ENCODE measurements at regions not wholly inside any gene's neighbourhood (a gene's known extent, or its start where the extent isn't known, plus 50 kb on each side); places are given as distances from the start of the nearest gene placed in this dataset.

DNA sequence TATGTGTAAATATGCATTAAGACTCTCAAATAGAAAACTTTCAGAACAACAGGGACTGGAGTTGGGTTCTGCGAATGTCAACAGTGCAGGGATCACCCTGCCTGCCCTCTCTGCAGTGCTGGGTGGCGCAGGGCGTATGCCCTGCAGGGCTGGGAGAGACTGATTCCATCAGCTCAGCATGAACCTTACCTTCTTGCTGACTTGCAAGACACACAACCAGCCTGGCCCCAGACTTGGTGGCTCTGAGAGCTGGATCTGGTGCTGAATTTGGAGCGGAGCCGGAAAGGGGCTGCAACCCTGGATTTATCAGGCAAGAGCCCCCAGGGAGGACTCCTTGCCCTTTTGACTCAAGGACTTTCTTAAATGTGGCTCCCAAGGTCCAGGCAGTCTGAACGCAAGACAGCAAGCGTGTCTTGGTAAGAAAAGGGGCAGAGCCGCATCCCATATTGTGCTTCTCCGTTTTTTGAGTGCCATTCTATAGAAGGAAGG, 376.0 kb upstream of the IRX2 start:
- H3K9ac ChIP-seq (ENCODE audit: control insufficient read depth, insufficient read depth, low read length): no peak overlapping the region
- H3K27ac ChIP-seq (ENCODE audit: control insufficient read depth, insufficient read depth): no peak overlapping the region
- H3K4me3 ChIP-seq: no peak overlapping the region
- no peaks in the 10 kb centered on the region for H4K20me1 ChIP-seq (ENCODE audit: control insufficient read depth, insufficient read depth)
- WGBS (ENCODE audit: insufficient coverage, insufficient replicate concordance, low lambda C conversion rate, missing lambda C conversion rate): 35% methylated on average over 9 of the region's 9 CpGs
- RAD21 ChIA-PET (ENCODE audit: unreplicated experiment): no interaction called here
- POLR2A ChIA-PET: no interaction called here
- H2AFZ ChIP-seq (ENCODE audit: control insufficient read depth, low read depth, low read length): no peak overlapping the region
- CTCF ChIA-PET: no interaction called here
- H3K36me3 ChIP-seq (ENCODE audit: control insufficient read depth in 2 of 2, insufficient read depth in 2 of 2, low read length in 1 of 2): no peaks in the 10 kb centered on the region
- no peaks in the 10 kb centered on the region for H3K4me1 ChIP-seq (ENCODE audit: control insufficient read depth, insufficient read depth, low read length)
- intact Hi-C loops (cut with micrococcal nuclease; ENCODE audit: unreplicated experiment): no loop called here
- SMC1A ChIA-PET (ENCODE audit: uncharacterized antibody, unreplicated experiment): no interaction called here
- ATAC-seq: no peak
- no peak for FAIRE-seq
- H3K79me2 ChIP-seq (ENCODE audit: control insufficient read depth, insufficient read depth, low read length): no peaks in the 10 kb centered on the region
- H3K27me3 ChIP-seq (replicated peaks in 1 of 2; ENCODE audit: control insufficient read depth in 2 of 2, insufficient read depth in 2 of 2, low read length in 1 of 2): no peaks in the 10 kb centered on the region
- no peak for DNase-seq (ENCODE audit: low read depth, low spot score)
- TF ChIP-seq, protein P1, sequence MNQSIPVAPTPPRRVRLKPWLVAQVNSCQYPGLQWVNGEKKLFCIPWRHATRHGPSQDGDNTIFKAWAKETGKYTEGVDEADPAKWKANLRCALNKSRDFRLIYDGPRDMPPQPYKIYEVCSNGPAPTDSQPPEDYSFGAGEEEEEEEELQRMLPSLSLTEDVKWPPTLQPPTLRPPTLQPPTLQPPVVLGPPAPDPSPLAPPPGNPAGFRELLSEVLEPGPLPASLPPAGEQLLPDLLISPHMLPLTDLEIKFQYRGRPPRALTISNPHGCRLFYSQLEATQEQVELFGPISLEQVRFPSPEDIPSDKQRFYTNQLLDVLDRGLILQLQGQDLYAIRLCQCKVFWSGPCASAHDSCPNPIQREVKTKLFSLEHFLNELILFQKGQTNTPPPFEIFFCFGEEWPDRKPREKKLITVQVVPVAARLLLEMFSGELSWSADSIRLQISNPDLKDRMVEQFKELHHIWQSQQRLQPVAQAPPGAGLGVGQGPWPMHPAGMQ (IDR thresholded peaks at IDR 0.05; ENCODE audit: borderline replicate concordance): no peak
- TF ChIP-seq RUNX3 (IDR thresholded peaks at IDR 0.05; ENCODE audit: low read length): no peak
- no peak for TF ChIP-seq SREBF1 (IDR thresholded peaks at IDR 0.05; ENCODE audit: low read length)
- TF ChIP-seq SRF (IDR thresholded peaks at IDR 0.05; ENCODE audit: low read depth in 2 of 2, low read length in 2 of 2): no peak
- no peak overlapping the region for H3K4me2 ChIP-seq (ENCODE audit: control insufficient read depth, insufficient read depth)
- in situ Hi-C loops (cut with MboI): no loop called here
- H3K9me3 ChIP-seq (replicated peaks; ENCODE audit: control insufficient read depth, insufficient read depth, low read length): no peaks in the 10 kb centered on the region
- no TSS peak for BruUV-seq (replicated peaks)

DNA sequence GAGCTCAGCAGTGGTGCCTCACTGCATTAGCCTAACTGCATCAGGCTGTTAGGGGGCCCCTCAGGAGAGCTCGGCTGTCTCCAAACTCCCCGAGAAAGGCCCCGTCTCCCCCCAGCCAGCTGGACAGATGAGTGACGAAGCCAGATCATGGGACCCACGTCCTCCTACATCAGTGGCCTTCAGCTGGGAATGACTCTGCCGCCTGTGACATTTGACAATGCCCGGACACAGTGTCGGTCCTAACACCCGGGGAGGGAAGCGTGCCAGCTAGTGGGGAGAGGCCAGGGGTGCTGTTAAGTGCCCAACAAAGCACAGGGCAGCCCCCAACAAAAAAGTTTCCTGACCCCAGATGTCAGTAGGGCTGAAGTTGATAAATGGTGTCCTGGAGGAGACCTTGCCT, 375.2 kb upstream of the IRX2 start:
- H3K4me3 ChIP-seq: no peak overlapping the region
- no peak overlapping the region for H2AFZ ChIP-seq (ENCODE audit: control insufficient read depth, low read depth, low read length)
- H3K79me2 ChIP-seq (ENCODE audit: control insufficient read depth, insufficient read depth, low read length): no peaks in the 10 kb centered on the region
- ChIA-PET SMC1A (ENCODE audit: uncharacterized antibody, unreplicated experiment) (no interaction called here), RAD21 (ENCODE audit: unreplicated experiment) (no interaction called here), CTCF (no interaction called here), POLR2A (no interaction called here)
- no peaks in the 10 kb centered on the region for H3K36me3 ChIP-seq (ENCODE audit: control insufficient read depth in 2 of 2, insufficient read depth in 2 of 2, low read length in 1 of 2)
- no peak overlapping the region for H3K9ac ChIP-seq (ENCODE audit: control insufficient read depth, insufficient read depth, low read length)
- no peaks in the 10 kb centered on the region for H3K4me1 ChIP-seq (ENCODE audit: control insufficient read depth, insufficient read depth, low read length)
- BruUV-seq (replicated peaks): no TSS peak
- DNase-seq (ENCODE audit: low read depth, low spot score): no peak
- H3K27me3 ChIP-seq (replicated peaks in 1 of 2; ENCODE audit: control insufficient read depth in 2 of 2, insufficient read depth in 2 of 2, low read length in 1 of 2): no peaks in the 10 kb centered on the region
- H3K27ac ChIP-seq (ENCODE audit: control insufficient read depth, insufficient read depth): no peak overlapping the region
- no peak overlapping the region for H3K4me2 ChIP-seq (ENCODE audit: control insufficient read depth, insufficient read depth)
- in situ Hi-C loops (cut with MboI) (no loop called here), intact Hi-C loops (cut with micrococcal nuclease; ENCODE audit: unreplicated experiment) (no loop called here)
- 27% methylated on average over 10 of the region's 10 CpGs for WGBS (ENCODE audit: insufficient coverage, insufficient replicate concordance, low lambda C conversion rate, missing lambda C conversion rate)
- no peaks in the 10 kb centered on the region for H4K20me1 ChIP-seq (ENCODE audit: control insufficient read depth, insufficient read depth)
- no peaks in the 10 kb centered on the region for H3K9me3 ChIP-seq (replicated peaks; ENCODE audit: control insufficient read depth, insufficient read depth, low read length)
- FAIRE-seq: no peak
- no peak for ATAC-seq
- no peak for TF ChIP-seq BCL11A (IDR thresholded peaks at IDR 0.05; ENCODE audit: low read depth, low read length)
- TF ChIP-seq, protein P2, sequence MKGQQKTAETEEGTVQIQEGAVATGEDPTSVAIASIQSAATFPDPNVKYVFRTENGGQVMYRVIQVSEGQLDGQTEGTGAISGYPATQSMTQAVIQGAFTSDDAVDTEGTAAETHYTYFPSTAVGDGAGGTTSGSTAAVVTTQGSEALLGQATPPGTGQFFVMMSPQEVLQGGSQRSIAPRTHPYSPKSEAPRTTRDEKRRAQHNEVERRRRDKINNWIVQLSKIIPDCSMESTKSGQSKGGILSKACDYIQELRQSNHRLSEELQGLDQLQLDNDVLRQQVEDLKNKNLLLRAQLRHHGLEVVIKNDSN (IDR thresholded peaks at IDR 0.05; ENCODE audit: borderline replicate concordance, extremely low read length, insufficient read depth, low read depth, low read length): no peak
- no peak for TF ChIP-seq SREBF2 (IDR thresholded peaks at IDR 0.05; ENCODE audit: low read length)
- TF ChIP-seq SUPT20H (IDR thresholded peaks at IDR 0.05; ENCODE audit: borderline replicate concordance, control insufficient read depth, low read depth, low read length): no peak
- TF ChIP-seq ZNF24 (IDR thresholded peaks at IDR 0.05): no peak
- TF ChIP-seq NFIC (IDR thresholded peaks at IDR 0.05; ENCODE audit: low read depth, low read length): no peak
- TF ChIP-seq, protein P3, sequence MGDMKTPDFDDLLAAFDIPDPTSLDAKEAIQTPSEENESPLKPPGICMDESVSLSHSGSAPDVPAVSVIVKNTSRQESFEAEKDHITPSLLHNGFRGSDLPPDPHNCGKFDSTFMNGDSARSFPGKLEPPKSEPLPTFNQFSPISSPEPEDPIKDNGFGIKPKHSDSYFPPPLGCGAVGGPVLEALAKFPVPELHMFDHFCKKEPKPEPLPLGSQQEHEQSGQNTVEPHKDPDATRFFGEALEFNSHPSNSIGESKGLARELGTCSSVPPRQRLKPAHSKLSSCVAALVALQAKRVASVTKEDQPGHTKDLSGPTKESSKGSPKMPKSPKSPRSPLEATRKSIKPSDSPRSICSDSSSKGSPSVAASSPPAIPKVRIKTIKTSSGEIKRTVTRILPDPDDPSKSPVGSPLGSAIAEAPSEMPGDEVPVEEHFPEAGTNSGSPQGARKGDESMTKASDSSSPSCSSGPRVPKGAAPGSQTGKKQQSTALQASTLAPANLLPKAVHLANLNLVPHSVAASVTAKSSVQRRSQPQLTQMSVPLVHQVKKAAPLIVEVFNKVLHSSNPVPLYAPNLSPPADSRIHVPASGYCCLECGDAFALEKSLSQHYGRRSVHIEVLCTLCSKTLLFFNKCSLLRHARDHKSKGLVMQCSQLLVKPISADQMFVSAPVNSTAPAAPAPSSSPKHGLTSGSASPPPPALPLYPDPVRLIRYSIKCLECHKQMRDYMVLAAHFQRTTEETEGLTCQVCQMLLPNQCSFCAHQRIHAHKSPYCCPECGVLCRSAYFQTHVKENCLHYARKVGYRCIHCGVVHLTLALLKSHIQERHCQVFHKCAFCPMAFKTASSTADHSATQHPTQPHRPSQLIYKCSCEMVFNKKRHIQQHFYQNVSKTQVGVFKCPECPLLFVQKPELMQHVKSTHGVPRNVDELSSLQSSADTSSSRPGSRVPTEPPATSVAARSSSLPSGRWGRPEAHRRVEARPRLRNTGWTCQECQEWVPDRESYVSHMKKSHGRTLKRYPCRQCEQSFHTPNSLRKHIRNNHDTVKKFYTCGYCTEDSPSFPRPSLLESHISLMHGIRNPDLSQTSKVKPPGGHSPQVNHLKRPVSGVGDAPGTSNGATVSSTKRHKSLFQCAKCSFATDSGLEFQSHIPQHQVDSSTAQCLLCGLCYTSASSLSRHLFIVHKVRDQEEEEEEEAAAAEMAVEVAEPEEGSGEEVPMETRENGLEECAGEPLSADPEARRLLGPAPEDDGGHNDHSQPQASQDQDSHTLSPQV (IDR thresholded peaks at IDR 0.05): no peak
- no peak for TF ChIP-seq BACH1 (IDR thresholded peaks at IDR 0.05; ENCODE audit: borderline replicate concordance)
- no peak for TF ChIP-seq CHD4 (IDR thresholded peaks at IDR 0.05)
